Dermis microvascular lymphatic vessel endothelial cell (primary cell): ENCODE measurements at regions not wholly inside any gene's neighbourhood (a gene's known extent, or its start where the extent isn't known, plus 50 kb on each side); places are given as distances from the start of the nearest gene placed in this dataset.
A peak's percentile ranks its signal among the peaks of the same experiment; 100 is the strongest.

Source experiments
- DNase-seq, 2 donors: peaks; one replicate each; pipeline versions ENCODE4 v3.0.0 to v3.0.0-alpha.2; 2010; ENCODE audit warnings: low read depth in 2 of 2

- DNase-seq = no peak
These were observed 176.3 kb downstream of the ZNF621 start for GRCh38 chr3:40701016-40701588.

GRCh38 chr3:40704224-40704623 is 179.5 kb downstream of the ZNF621 start:
- DNase-seq = no peak

- no peak for DNase-seq
These were observed 180.9 kb downstream of the ZNF621 start for GRCh38 chr3:40705663-40706062.

GRCh38 chr3:40713306-40713705 is 188.5 kb downstream of the ZNF621 start:
- DNase-seq = peak in 1 of 2 donors; percentile 11

GRCh38 chr3:40713795-40714194 is 189.0 kb downstream of the ZNF621 start:
- no peak for DNase-seq

GRCh38 chr3:40714771-40715345 is 190.1 kb downstream of the ZNF621 start:
- no peak for DNase-seq

GRCh38 chr3:40715551-40715950 is 190.8 kb downstream of the ZNF621 start:
- DNase-seq = no peak

GRCh38 chr3:40717471-40717870 is 192.7 kb downstream of the ZNF621 start:
- no peak for DNase-seq

- no peak for DNase-seq
These were observed 193.4 kb downstream of the ZNF621 start for GRCh38 chr3:40718209-40718608.

GRCh38 chr3:40718681-40719080 is 193.9 kb downstream of the ZNF621 start:
- DNase-seq = no peak

- DNase-seq = peak; percentile 59 to 61
These were observed 195.0 kb downstream of the ZNF621 start for GRCh38 chr3:40719660-40720287.

- no peak for DNase-seq
These were observed 195.6 kb downstream of the ZNF621 start for GRCh38 chr3:40720341-40720740.

- no peak for DNase-seq
These were observed 196.1 kb downstream of the ZNF621 start for GRCh38 chr3:40720863-40721262.

- DNase-seq = no peak
These were observed 198.4 kb downstream of the ZNF621 start for GRCh38 chr3:40723083-40723660.

GRCh38 chr3:40725031-40725430 is 200.3 kb downstream of the ZNF621 start:
- no peak for DNase-seq

GRCh38 chr3:40731445-40731844 is 206.7 kb downstream of the ZNF621 start:
- DNase-seq = no peak

- no peak for DNase-seq
These were observed 212.2 kb downstream of the ZNF621 start for GRCh38 chr3:40736943-40737342.

GRCh38 chr3:40737343-40737742 is 212.6 kb downstream of the ZNF621 start:
- no peak for DNase-seq

GRCh38 chr3:40739971-40740370 is 215.2 kb downstream of the ZNF621 start:
- DNase-seq = no peak

- peak in 1 of 2 donors; percentile 42 for DNase-seq
These were observed 217.0 kb downstream of the ZNF621 start for GRCh38 chr3:40741729-40742128.

- peak in 1 of 2 donors; percentile 23 for DNase-seq
These were observed 220.8 kb downstream of the ZNF621 start for GRCh38 chr3:40745381-40746106.

GRCh38 chr3:40751666-40752065 is 226.9 kb downstream of the ZNF621 start:
- DNase-seq = no peak
